Mucosa of descending colon (tissue), 3 donors: ENCODE measurements at regions not wholly inside any gene's neighbourhood (a gene's known extent, or its start where the extent isn't known, plus 50 kb on each side); places are given as distances from the start of the nearest gene placed in this dataset.

ENCODE experiments used
- ATAC-seq: fragments of 200-7000 bp; cut with Tn5 transposase; one replicate; pipeline ENCODE4 v1.9.1; 2020; ENCODE audit warnings: mild to moderate bottlenecking, moderate library complexity
- DNase-seq, 3 donors: peaks; one replicate each; pipeline ENCODE4 v3.0.0-alpha.2; 2020
- H3K36me3 ChIP-seq: fragments of 200-600 bp; one replicate; pipeline ENCODE4 v1.8.0; 2021; ENCODE audit warnings: low read depth, mild to moderate bottlenecking
- H3K4me1 ChIP-seq: fragments of 200-600 bp; one replicate; pipeline ENCODE4 v1.8.0; 2021; ENCODE audit warnings: low read depth, mild to moderate bottlenecking
- H3K4me3 ChIP-seq: fragments of 200-600 bp; one replicate; pipeline ENCODE4 v1.8.0; 2021; ENCODE audit warnings: mild to moderate bottlenecking
- H3K9me3 ChIP-seq: fragments of 200-600 bp; one replicate; pipeline ENCODE4 v1.8.0; 2021; ENCODE audit warnings: mild to moderate bottlenecking
- CTCF ChIP-seq: fragments of 200-600 bp; IDR thresholded peaks from one replicate; pipeline ENCODE4 v1.8.0; 2022; ENCODE audit warnings: antibody characterized with exemption, mild to moderate bottlenecking
- intact Hi-C, 2 donors: fragments of 100-400 bp; cut with DNase I in 1 of 2; cut with micrococcal nuclease in 1 of 2; formaldehyde crosslinking; loops; one replicate each; pipeline versions ENCODE4 v1.11.0 to v1.11.1; 2022; cut with DNase I, micrococcal nuclease
- donor health status: DM: no; HTN: no; CAD: no; lungs with moderate emphysema.
- donor health status: DM: no; HTN: no; CAD: no.
- donor health status: DM: no; HTN: yes; CAD: no.

- no peaks in the 10 kb centered on the region for H3K4me1 ChIP-seq
- TF ChIP-seq CTCF = no peak
- H3K9me3 ChIP-seq = no peaks in the 10 kb centered on the region
- no peak overlapping the region for H3K4me3 ChIP-seq
- intact Hi-C loops = no loop called here
- no peak for ATAC-seq
- no peak for DNase-seq
- H3K36me3 ChIP-seq = no peaks in the 10 kb centered on the region
These were observed 333.2 kb upstream of the MAD2L1 start for GRCh38 chr4:120399826-120400225.

- Histone ChIP-seq H3K9me3 (no peaks in the 10 kb centered on the region), H3K36me3 (no peaks in the 10 kb centered on the region), H3K4me1 (no peaks in the 10 kb centered on the region), H3K4me3 (no peak overlapping the region)
- no peak for TF ChIP-seq CTCF
- intact Hi-C loops = no loop called here
- ATAC-seq = no peak
- no peak for DNase-seq
These were observed 329.1 kb upstream of the MAD2L1 start for GRCh38 chr4:120395746-120396145.

GRCh38 chr4:120355881-120356280 lies 289.2 kb upstream of the MAD2L1 start:
- Histone ChIP-seq H3K36me3 (no peaks in the 10 kb centered on the region), H3K4me3 (no peak overlapping the region), H3K4me1 (no peaks in the 10 kb centered on the region), H3K9me3 (no peaks in the 10 kb centered on the region)
- no peak for TF ChIP-seq CTCF
- intact Hi-C loops = no loop called here
- ATAC-seq (no peak), DNase-seq (no peak)

- Histone ChIP-seq H3K4me1 (no peaks in the 10 kb centered on the region), H3K36me3 (no peaks in the 10 kb centered on the region), H3K9me3 (no peaks in the 10 kb centered on the region), H3K4me3 (no peak overlapping the region)
- DNase-seq (no peak), ATAC-seq (no peak)
- intact Hi-C loops = no loop called here
- no peak for TF ChIP-seq CTCF
These were observed 287.7 kb upstream of the MAD2L1 start for GRCh38 chr4:120354381-120354780.

- no peak overlapping the region for H3K4me3 ChIP-seq
- no peaks in the 10 kb centered on the region for H3K4me1 ChIP-seq
- no peak for TF ChIP-seq CTCF
- no peaks in the 10 kb centered on the region for H3K9me3 ChIP-seq
- ATAC-seq (no peak), DNase-seq (no peak)
- intact Hi-C loops = no loop called here
- no peaks in the 10 kb centered on the region for H3K36me3 ChIP-seq
These were observed 286.6 kb upstream of the MAD2L1 start for GRCh38 chr4:120353235-120353634.

- intact Hi-C loops = no loop called here
- ATAC-seq (no peak), DNase-seq (no peak)
- Histone ChIP-seq H3K36me3 (no peaks in the 10 kb centered on the region), H3K4me1 (no peaks in the 10 kb centered on the region), H3K9me3 (no peaks in the 10 kb centered on the region), H3K4me3 (no peak overlapping the region)
- TF ChIP-seq CTCF = no peak
These were observed 286.1 kb upstream of the MAD2L1 start for GRCh38 chr4:120352739-120353138.
